ENCODE measurements at regions not wholly inside any gene's neighbourhood (a gene's known extent, or its start where the extent isn't known, plus 50 kb on each side); places are given as distances from the start of the nearest gene placed in this dataset.

DNA sequence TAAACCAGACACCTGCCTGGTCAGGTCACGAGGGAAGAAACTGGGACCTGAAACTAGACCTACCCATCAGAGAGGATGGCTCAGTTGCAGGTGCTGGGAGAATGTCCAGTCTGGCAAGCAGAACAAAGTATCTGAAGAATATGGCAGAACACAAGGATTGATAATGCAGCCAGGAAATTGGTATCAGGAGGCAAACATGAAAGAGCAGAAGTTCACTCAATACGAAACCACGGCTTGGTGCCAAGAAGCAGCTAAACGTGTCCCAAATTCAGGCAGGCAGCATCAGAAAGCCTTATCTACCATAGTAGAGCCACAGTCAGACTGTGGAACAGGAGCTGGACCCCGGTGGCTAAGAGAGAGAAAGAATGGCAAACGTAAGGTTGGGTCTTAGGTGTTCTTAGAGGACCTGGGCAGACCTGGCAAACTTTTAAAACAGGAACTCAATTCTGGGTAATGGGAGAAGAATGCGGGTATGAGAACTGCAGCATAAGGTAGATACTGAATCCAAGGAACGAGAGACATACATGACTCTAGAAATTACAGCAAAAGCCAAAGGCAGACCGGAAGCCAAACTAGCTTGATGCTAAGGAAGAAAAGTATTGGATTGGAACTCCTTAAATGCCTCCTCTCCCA lies 169.0 kb upstream of the NECTIN3 start:
- no peaks in the 10 kb centered on the region for H3K9me3 ChIP-seq
- no peak overlapping the region for H3K27ac ChIP-seq
- no peak overlapping the region for H3K4me3 ChIP-seq (replicated peaks in 1 of 3)
- TF ChIP-seq, protein P1, sequence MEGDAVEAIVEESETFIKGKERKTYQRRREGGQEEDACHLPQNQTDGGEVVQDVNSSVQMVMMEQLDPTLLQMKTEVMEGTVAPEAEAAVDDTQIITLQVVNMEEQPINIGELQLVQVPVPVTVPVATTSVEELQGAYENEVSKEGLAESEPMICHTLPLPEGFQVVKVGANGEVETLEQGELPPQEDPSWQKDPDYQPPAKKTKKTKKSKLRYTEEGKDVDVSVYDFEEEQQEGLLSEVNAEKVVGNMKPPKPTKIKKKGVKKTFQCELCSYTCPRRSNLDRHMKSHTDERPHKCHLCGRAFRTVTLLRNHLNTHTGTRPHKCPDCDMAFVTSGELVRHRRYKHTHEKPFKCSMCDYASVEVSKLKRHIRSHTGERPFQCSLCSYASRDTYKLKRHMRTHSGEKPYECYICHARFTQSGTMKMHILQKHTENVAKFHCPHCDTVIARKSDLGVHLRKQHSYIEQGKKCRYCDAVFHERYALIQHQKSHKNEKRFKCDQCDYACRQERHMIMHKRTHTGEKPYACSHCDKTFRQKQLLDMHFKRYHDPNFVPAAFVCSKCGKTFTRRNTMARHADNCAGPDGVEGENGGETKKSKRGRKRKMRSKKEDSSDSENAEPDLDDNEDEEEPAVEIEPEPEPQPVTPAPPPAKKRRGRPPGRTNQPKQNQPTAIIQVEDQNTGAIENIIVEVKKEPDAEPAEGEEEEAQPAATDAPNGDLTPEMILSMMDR (IDR thresholded peaks at IDR 0.05): no peak
- no peak for TF ChIP-seq POLR2A (IDR thresholded peaks at IDR 0.05)
- intact Hi-C loops (cut with DNase I): no loop called here
- WGBS, 2 donors: 91 to 92% methylated on average over 9 of the region's 9 CpGs
- no peaks in the 10 kb centered on the region for H3K36me3 ChIP-seq
- no peaks in the 10 kb centered on the region for H3K27me3 ChIP-seq
- no peaks in the 10 kb centered on the region for H3K4me1 ChIP-seq
- no peak for DNase-seq

DNA sequence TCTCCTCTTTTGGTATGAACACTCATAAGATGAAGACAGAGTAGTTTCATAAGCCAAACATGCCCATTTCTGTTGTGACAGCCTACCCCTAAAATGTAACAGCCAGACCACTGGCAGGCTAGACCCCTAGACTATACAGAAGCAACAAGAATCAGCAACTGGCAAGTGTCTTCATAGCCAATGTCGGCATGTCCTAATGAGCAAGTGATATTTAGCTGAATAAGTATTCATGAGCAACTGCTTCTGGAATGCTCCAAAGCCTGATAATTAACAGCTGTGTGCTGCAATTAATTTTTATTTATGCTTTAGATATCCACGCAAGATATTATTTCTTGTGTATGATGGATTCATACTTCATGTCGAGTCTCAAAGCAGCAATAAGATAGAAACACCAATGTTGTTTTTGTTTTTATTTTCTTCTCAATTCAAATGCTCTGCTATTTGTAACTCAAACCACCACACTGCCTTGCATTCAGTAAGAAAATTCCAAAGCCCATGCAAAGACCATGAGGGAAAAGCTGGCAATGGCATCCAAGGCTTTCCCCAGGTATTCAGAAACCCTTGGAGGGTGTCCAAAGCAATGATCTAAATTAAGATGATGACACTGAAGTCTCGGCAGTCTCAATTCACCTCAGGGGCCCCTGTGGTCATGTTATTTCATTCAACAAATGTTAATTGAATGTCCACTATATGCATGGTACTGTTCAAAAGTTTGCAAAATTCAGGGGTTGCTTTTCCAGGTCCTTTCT lies 167.7 kb upstream of the NECTIN3 start:
- 89 to 94% methylated on average over 4 of the region's 4 CpGs for WGBS, 2 donors
- Histone ChIP-seq H3K4me1 (no peaks in the 10 kb centered on the region), H3K4me3 (replicated peaks in 1 of 3) (no peak overlapping the region), H3K9me3 (no peaks in the 10 kb centered on the region), H3K36me3 (no peaks in the 10 kb centered on the region), H3K27ac (no peak overlapping the region), H3K27me3 (no peaks in the 10 kb centered on the region)
- no peak for DNase-seq
- TF ChIP-seq, protein P1 (IDR thresholded peaks at IDR 0.05): no peak
- no peak for TF ChIP-seq POLR2A (IDR thresholded peaks at IDR 0.05)
- intact Hi-C loops (cut with DNase I): no loop called here

GRCh38 chr3:110904520-110904890 lies 167.1 kb upstream of the NECTIN3 start:
- Histone ChIP-seq H3K36me3 (no peaks in the 10 kb centered on the region), H3K9me3 (no peaks in the 10 kb centered on the region), H3K27me3 (no peaks in the 10 kb centered on the region), H3K4me1 (no peaks in the 10 kb centered on the region), H3K4me3 (replicated peaks in 1 of 3) (no peak overlapping the region), H3K27ac (no peak overlapping the region)
- intact Hi-C loops (cut with DNase I): no loop called here
- 86 to 87% methylated on average over 3 of the region's 3 CpGs for WGBS, 2 donors
- TF ChIP-seq POLR2A (IDR thresholded peaks at IDR 0.05): no peak
- TF ChIP-seq, protein P1 (IDR thresholded peaks at IDR 0.05): no peak
- no peak for DNase-seq

- intact Hi-C loops (cut with DNase I): no loop called here
- no peak overlapping the region for H3K4me3 ChIP-seq (replicated peaks in 1 of 3)
- H3K36me3 ChIP-seq: no peaks in the 10 kb centered on the region
- TF ChIP-seq, protein P1 (IDR thresholded peaks at IDR 0.05): no peak
- no peak for TF ChIP-seq POLR2A (IDR thresholded peaks at IDR 0.05)
- DNase-seq: no peak
- no peaks in the 10 kb centered on the region for H3K27me3 ChIP-seq
- no peaks in the 10 kb centered on the region for H3K4me1 ChIP-seq
- H3K27ac ChIP-seq: no peak overlapping the region
- 83 to 93% methylated on average over 1 of the region's 1 CpG for WGBS, 2 donors
- no peaks in the 10 kb centered on the region for H3K9me3 ChIP-seq
These were observed 166.5 kb upstream of the NECTIN3 start for GRCh38 chr3:110905121-110905520.

- TF ChIP-seq, protein P1 (IDR thresholded peaks at IDR 0.05): no peak
- no peak for TF ChIP-seq POLR2A (IDR thresholded peaks at IDR 0.05)
- Histone ChIP-seq H3K27ac (no peak overlapping the region), H3K4me3 (replicated peaks in 1 of 3) (no peak overlapping the region), H3K9me3 (no peaks in the 10 kb centered on the region), H3K4me1 (no peaks in the 10 kb centered on the region), H3K36me3 (no peaks in the 10 kb centered on the region), H3K27me3 (no peaks in the 10 kb centered on the region)
- intact Hi-C loops (cut with DNase I): no loop called here
- no peak for DNase-seq
- WGBS, 2 donors: 79 to 82% methylated on average over 2 of the region's 2 CpGs
These were observed 161.8 kb upstream of the NECTIN3 start for GRCh38 chr3:110909839-110910238.
